Endothelial cell (in vitro differentiated cells): ENCODE measurements at regions not wholly inside any gene's neighbourhood (a gene's known extent, or its start where the extent isn't known, plus 50 kb on each side); places are given as distances from the start of the nearest gene placed in this dataset.

Experiments
- DNase-seq: peaks from one replicate; pipeline ENCODE4 v3.0.0; 2021; ENCODE audit warnings: low spot score
- H3K27ac Mint-ChIP-seq: one replicate; pipeline ENCODE4 v1.8.0; 2021; ENCODE audit warnings: mixed read lengths, inconsistent platforms; ENCODE audit not compliant: unreplicated experiment
- H3K27me3 Mint-ChIP-seq: one replicate; pipeline ENCODE4 v1.8.0; 2021; ENCODE audit warnings: mild to moderate bottlenecking, moderate library complexity, mixed read lengths, inconsistent platforms; ENCODE audit not compliant: unreplicated experiment
- H3K36me3 Mint-ChIP-seq: one replicate; pipeline ENCODE4 v1.8.0; 2021; ENCODE audit warnings: mild to moderate bottlenecking, low read depth, mixed read lengths, inconsistent platforms; ENCODE audit not compliant: unreplicated experiment
- H3K4me1 Mint-ChIP-seq: one replicate; pipeline ENCODE4 v1.8.0; 2021; ENCODE audit warnings: mild to moderate bottlenecking, mixed read lengths, inconsistent platforms; ENCODE audit not compliant: unreplicated experiment
- H3K4me3 Mint-ChIP-seq: one replicate; pipeline ENCODE4 v1.8.0; 2021; ENCODE audit warnings: mild to moderate bottlenecking, mixed read lengths, inconsistent platforms; ENCODE audit not compliant: unreplicated experiment
- H3K9me3 Mint-ChIP-seq: one replicate; pipeline ENCODE4 v1.8.0; 2021; ENCODE audit warnings: mixed read lengths, inconsistent platforms; ENCODE audit not compliant: unreplicated experiment
- CTCF ChIP-seq: fragments of 200-600 bp; sonication (generic); IDR thresholded peaks from one replicate; pipeline ENCODE4 v1.5.0; 2021; ENCODE audit warnings: antibody characterized with exemption; ENCODE audit not compliant: unreplicated experiment

GRCh38 chr15:69720536-69720935 is 267.9 kb downstream of the RPLP1 start:
- Mint-ChIP-seq H3K9me3 (no peaks in the 10 kb centered on the region), H3K4me3 (no peak overlapping the region), H3K27ac (no peak overlapping the region), H3K27me3 (peaks cover 1% of the 10 kb centered on the region), H3K36me3 (no peaks in the 10 kb centered on the region), H3K4me1 (peaks cover 7% of the 10 kb centered on the region)
- no peak for DNase-seq
- TF ChIP-seq CTCF = no peak

- no peaks in the 10 kb centered on the region for H3K36me3 Mint-ChIP-seq
- no peak for TF ChIP-seq CTCF
- H3K9me3 Mint-ChIP-seq = no peaks in the 10 kb centered on the region
- peaks cover 1% of the 10 kb centered on the region for H3K27me3 Mint-ChIP-seq
- no peak overlapping the region for H3K4me3 Mint-ChIP-seq
- DNase-seq = no peak
- H3K27ac Mint-ChIP-seq = no peak overlapping the region
- peaks cover 10% of the 10 kb centered on the region for H3K4me1 Mint-ChIP-seq
Observed at GRCh38 chr15:69722924-69723323, 270.3 kb downstream of the RPLP1 start.

GRCh38 chr15:69723404-69724096 is 270.9 kb downstream of the RPLP1 start:
- Mint-ChIP-seq H3K9me3 (no peaks in the 10 kb centered on the region), H3K27me3 (peaks cover 1% of the 10 kb centered on the region), H3K4me1 (peaks cover 10% of the 10 kb centered on the region), H3K4me3 (no peak overlapping the region), H3K27ac (no peak overlapping the region), H3K36me3 (no peaks in the 10 kb centered on the region)
- DNase-seq = no peak
- no peak for TF ChIP-seq CTCF

GRCh38 chr15:69724333-69724732 is 271.7 kb downstream of the RPLP1 start:
- TF ChIP-seq CTCF = no peak
- H3K4me3 Mint-ChIP-seq = no peak overlapping the region
- peaks cover 1% of the 10 kb centered on the region for H3K27me3 Mint-ChIP-seq
- DNase-seq = no peak
- no peak overlapping the region for H3K27ac Mint-ChIP-seq
- peaks cover 10% of the 10 kb centered on the region for H3K4me1 Mint-ChIP-seq
- H3K9me3 Mint-ChIP-seq = no peaks in the 10 kb centered on the region
- no peaks in the 10 kb centered on the region for H3K36me3 Mint-ChIP-seq

- H3K27ac Mint-ChIP-seq = no peak overlapping the region
- peaks cover 2% of the 10 kb centered on the region for H3K27me3 Mint-ChIP-seq
- peaks cover 14% of the 10 kb centered on the region for H3K4me1 Mint-ChIP-seq
- TF ChIP-seq CTCF = no peak
- no peak for DNase-seq
- H3K36me3 Mint-ChIP-seq = no peaks in the 10 kb centered on the region
- H3K4me3 Mint-ChIP-seq = no peak overlapping the region
- H3K9me3 Mint-ChIP-seq = no peaks in the 10 kb centered on the region
Observed at GRCh38 chr15:69725275-69725674, 272.7 kb downstream of the RPLP1 start.
